ENCODE measurements at regions not wholly inside any gene's neighbourhood (a gene's known extent, or its start where the extent isn't known, plus 50 kb on each side); places are given as distances from the start of the nearest gene placed in this dataset.
"Not testable (repeated sequence)": the region's sequence is repeated elsewhere in the genome, so short reads cannot be mapped to it uniquely, and the experiment has no call there.

DNA sequence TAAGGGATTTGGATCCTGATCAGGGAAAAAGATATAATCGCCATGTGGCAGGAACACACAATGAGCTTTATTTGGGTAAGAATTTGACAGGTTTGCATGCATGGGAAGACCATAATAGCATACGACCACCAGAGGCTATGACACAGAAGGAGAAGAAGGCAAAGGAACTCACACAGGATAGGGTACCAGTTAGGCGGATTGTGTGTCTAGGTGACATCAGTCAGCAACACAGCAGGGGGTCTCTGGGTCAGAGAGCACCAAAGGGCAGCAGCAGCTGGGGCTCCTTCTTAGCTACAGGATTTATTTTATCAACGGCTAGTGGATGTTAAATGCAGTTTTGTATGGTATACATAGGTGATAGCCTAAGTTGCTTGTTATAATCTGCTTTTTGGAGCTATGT lies 551.3 kb downstream of the KCNT2 start:
- CTCF ChIA-PET = interaction anchor here (0.7 kb wide), 1 partner anchor 11 kb away, joined by 3 read pairs; no protein-coding TSS in a partner anchor
- POLR2A ChIA-PET = no interaction called here
- TF ChIP-seq, protein P1, sequence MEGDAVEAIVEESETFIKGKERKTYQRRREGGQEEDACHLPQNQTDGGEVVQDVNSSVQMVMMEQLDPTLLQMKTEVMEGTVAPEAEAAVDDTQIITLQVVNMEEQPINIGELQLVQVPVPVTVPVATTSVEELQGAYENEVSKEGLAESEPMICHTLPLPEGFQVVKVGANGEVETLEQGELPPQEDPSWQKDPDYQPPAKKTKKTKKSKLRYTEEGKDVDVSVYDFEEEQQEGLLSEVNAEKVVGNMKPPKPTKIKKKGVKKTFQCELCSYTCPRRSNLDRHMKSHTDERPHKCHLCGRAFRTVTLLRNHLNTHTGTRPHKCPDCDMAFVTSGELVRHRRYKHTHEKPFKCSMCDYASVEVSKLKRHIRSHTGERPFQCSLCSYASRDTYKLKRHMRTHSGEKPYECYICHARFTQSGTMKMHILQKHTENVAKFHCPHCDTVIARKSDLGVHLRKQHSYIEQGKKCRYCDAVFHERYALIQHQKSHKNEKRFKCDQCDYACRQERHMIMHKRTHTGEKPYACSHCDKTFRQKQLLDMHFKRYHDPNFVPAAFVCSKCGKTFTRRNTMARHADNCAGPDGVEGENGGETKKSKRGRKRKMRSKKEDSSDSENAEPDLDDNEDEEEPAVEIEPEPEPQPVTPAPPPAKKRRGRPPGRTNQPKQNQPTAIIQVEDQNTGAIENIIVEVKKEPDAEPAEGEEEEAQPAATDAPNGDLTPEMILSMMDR (IDR thresholded peaks at IDR 0.05; ENCODE audit: control extremely low read depth, extremely low read depth, low read depth, missing control alignments) = no peak
- DNase-seq (ENCODE audit: extremely low spot score) = no peak

DNA sequence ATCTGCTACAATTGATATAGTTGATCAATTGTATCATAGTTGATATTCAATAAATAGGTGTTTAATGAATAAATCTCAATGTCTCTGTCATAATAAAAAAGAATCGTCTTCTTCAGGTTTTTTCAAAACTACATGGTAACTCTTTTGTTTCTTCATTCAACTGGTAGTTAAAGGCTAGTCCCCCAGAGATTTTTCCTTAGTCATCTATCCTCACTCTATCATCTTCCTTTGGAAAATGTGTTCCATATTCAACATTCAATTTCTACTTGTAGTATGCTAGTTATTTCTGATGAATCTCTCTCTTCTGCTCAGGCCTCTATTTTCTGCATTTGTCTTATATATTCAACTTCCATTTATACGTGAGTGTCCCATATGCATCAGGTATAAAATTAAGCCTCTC lies 558.8 kb downstream of the KCNT2 start:
- TF ChIP-seq, protein P1 (IDR thresholded peaks at IDR 0.05; ENCODE audit: control extremely low read depth, extremely low read depth, low read depth, missing control alignments) = no peak
- ChIA-PET POLR2A (no interaction called here), CTCF (no interaction called here)
- DNase-seq (ENCODE audit: extremely low spot score) = no peak

DNA sequence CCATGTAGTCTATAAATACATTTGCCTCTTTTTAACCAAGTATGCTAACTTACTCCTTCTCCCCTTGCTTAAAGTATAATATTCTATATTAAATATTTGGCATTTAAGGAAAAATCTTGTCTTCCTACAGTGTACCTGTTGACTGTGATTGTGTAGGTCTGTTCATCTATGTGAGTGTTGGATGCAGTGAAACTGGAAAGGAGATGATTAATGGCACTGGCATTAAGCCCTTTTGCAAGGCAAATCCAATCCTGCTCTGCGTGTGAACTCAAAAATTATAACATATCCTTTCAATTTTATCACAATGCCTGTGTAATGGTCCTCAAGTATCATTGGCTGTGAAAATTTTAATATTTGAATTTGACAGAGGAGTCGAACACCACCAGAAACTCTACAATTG lies 565.0 kb downstream of the KCNT2 start:
- ChIA-PET POLR2A (no interaction called here), CTCF (no interaction called here)
- TF ChIP-seq, protein P1 (IDR thresholded peaks at IDR 0.05; ENCODE audit: control extremely low read depth, extremely low read depth, low read depth, missing control alignments) = no peak
- no peak for DNase-seq (ENCODE audit: extremely low spot score)

DNA sequence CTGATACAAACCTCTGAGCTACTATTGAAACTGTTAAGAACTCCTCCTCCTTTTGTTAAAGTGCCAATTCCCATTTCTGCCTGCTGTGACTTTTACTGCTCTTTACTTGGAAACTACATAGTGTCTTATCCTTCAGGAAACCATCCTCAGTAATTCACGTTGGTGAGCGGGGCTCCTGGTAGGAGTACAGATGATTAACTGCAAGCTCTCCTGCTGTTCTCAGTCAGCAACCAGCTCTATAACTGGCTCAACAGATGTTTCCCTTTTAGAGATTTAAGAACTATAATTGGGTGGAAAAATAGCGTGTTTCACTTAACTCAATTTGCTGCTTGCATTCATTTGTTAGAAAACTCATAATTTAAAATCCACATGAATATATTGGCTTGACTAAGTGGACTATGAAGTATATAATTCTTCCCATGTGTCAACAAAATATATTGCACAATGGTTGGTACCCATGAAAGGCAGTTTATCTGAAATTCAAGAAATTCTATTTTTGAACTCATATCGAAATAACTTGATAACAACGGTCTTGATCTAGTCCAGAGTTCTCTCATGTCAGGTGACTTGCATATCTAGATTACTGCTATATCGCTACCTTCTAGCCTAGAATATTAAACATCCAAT lies 574.0 kb downstream of the KCNT2 start:
- POLR2A ChIA-PET = no interaction called here
- CTCF ChIA-PET = interaction anchor here (0.6 to 1.0 kb wide), 2 partner anchors 9 to 11 kb away, joined by 3 read pairs; no protein-coding TSS in a partner anchor
- DNase-seq (ENCODE audit: extremely low spot score) = no peak

DNA sequence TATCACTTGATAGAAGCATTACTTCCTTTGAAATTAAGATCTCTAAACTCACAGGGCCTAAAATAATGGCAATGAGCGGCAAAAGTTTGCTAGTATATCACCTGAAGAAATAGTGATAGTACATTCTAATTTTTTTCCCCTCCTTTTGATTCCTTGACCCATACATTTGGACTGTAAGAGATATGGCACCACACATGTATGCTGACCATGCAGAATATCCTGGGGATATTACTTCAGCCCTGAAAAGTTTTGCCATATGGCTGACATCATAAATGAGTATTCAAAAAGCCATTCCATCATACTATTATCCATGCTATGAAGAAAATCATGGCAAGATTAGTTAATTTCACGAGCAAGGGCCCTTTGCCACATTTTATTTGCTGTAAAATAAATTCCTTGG lies 576.9 kb downstream of the KCNT2 start:
- CTCF ChIA-PET; POLR2A ChIA-PET; DNase-seq (ENCODE audit: extremely low spot score): not testable (repeated sequence)

More for the DNA sequence above, 574.0 kb downstream of the KCNT2 start:
- TF ChIP-seq, protein P1 (IDR thresholded peaks at IDR 0.05; ENCODE audit: control extremely low read depth, extremely low read depth, low read depth, missing control alignments) = no peak

DNA sequence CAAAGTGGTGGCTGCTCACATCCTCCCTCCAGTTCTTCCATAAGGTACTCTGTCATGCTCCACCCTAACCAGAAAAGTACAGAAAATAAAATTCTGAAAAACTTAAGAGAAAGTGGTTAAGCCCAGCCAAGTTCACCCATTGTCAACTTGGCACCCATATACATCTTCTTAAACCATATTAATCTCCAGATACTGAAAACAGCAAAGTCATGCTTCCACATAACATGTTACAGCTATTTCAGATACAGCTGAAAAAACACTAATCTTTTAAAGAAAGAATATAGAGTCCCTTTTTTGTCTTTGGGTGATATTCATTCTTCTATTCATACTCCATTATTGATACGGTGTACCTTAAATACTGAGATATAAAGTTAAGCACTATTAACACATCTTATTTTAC lies 577.8 kb downstream of the KCNT2 start:
- TF ChIP-seq, protein P1 (IDR thresholded peaks at IDR 0.05; ENCODE audit: control extremely low read depth, extremely low read depth, low read depth, missing control alignments) = no peak
- CTCF ChIA-PET = no interaction called here
- POLR2A ChIA-PET = no interaction called here
- no peak for DNase-seq (ENCODE audit: extremely low spot score)

DNA sequence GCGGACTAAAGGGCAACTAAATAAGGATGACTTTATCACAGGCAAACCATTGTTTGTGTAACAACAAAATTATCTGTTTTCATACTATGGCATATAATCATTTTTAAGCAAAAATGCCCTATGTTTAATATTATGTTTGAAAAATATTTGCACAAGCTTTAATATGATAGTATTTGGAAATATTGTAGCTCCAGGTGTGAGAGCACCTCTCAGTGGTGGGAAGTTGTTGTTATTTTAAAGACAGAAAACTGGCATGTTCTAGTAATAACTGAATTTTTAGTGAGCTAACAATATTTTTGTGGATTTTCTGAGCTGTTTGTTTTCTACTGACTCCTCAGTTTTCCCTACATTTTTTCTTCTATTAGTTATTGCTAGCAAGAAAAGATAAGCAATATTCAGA lies 578.8 kb downstream of the KCNT2 start:
- TF ChIP-seq, protein P1 (IDR thresholded peaks at IDR 0.05; ENCODE audit: control extremely low read depth, extremely low read depth, low read depth, missing control alignments) = no peak
- CTCF ChIA-PET = interaction anchor here (1.1 kb wide), 1 partner anchor 19 kb away, joined by 3 read pairs; no protein-coding TSS in a partner anchor
- DNase-seq (ENCODE audit: extremely low spot score) = no peak
- POLR2A ChIA-PET = no interaction called here

Data from GM10248 (cell line).